H1 (cell line): ENCODE measurements at regions not wholly inside any gene's neighbourhood (a gene's known extent, or its start where the extent isn't known, plus 50 kb on each side); places are given as distances from the start of the nearest gene placed in this dataset.
"Not testable (repeated sequence)": the region's sequence is repeated elsewhere in the genome, so short reads cannot be mapped to it uniquely, and the experiment has no call there.

Experiments
- CTCF ChIA-PET: fragments of 300-600 bp; sonication (Branson Sonifier 250); formaldehyde crosslinking; loops from one replicate; lab custom pipeline; 2021; ENCODE audit not compliant: partially characterized antibody; lab: Charles Lee
- POLR2A ChIA-PET: fragments of 300-600 bp; sonication (Branson Sonifier 250); formaldehyde crosslinking; loops from one replicate; lab custom pipeline; 2021; ENCODE audit warnings: inconsistent platforms; ENCODE audit not compliant: partially characterized antibody; lab: Charles Lee
- DNase-seq, 2 experiments: peaks; one replicate each; pipeline versions ENCODE4 v3.0.0 to v3.0.0-alpha.2; 2010 to 2022; ENCODE audit warnings: low spot score in 2 of 2, low read depth in 1 of 2, mixed read lengths in 1 of 2
- FAIRE-seq: peaks from 2 replicates; lab custom pipeline; 2011; peaks lifted over from hg19 to GRCh38; lab: Jason Lieb, UNC
- H2AFZ ChIP-seq: 2 replicates; pipeline ENCODE4 v1.8.1; 2012; ENCODE audit warnings: low read length, inconsistent platforms
- H2AK5ac ChIP-seq: 2 replicates; pipeline ENCODE4 v1.6.1; 2013; ENCODE audit warnings: low read depth, low read length
- H2BK120ac ChIP-seq: replicated peaks from 2 replicates; pipeline ENCODE3; 2013; ENCODE audit warnings: low read depth, low read length, inconsistent platforms
- H2BK12ac ChIP-seq: 2 replicates; pipeline ENCODE4 v1.6.1; 2013; ENCODE audit warnings: low read depth, low read length
- H2BK15ac ChIP-seq: 2 replicates; pipeline ENCODE4 v1.6.1; 2013; ENCODE audit warnings: low read length
- H2BK20ac ChIP-seq: 2 replicates; pipeline ENCODE4 v1.6.1; 2013; ENCODE audit warnings: low read length
- H2BK5ac ChIP-seq: 2 replicates; pipeline ENCODE4 v1.6.1; 2013; ENCODE audit warnings: low read depth, low read length
- H3K14ac ChIP-seq: 2 replicates; pipeline ENCODE4 v1.6.1; 2013; ENCODE audit warnings: inconsistent platforms; ENCODE audit not compliant: insufficient read length
- H3K18ac ChIP-seq: 2 replicates; pipeline ENCODE4 v1.6.1; 2013; ENCODE audit warnings: low read length; ENCODE audit errors: extremely low read depth
- H3K23ac ChIP-seq: 2 replicates; pipeline ENCODE4 v1.6.1; 2013; ENCODE audit warnings: inconsistent platforms; ENCODE audit not compliant: insufficient read length
- H3K23me2 ChIP-seq: 2 replicates; pipeline ENCODE4 v1.6.1; 2013; ENCODE audit warnings: low read depth, low read length
- H3K27ac ChIP-seq: 2 replicates; pipeline ENCODE4 v1.6.1; 2011; ENCODE audit warnings: low read depth, low read length, inconsistent platforms
- H3K27me3 ChIP-seq, 4 experiments: replicated peaks in 1 of 4; 1 replicate in 1 of 4; 2 replicates in 3 of 4; pipeline versions ENCODE4 v1.6.1 to v1.8.1; 2011 to 2013; ENCODE audit warnings: low read length in 3 of 4, mild to moderate bottlenecking in 3 of 4, inconsistent platforms in 2 of 4, mixed read lengths in 2 of 4, moderate library complexity in 1 of 4; ENCODE audit not compliant: control insufficient read depth in 3 of 4, insufficient read depth in 3 of 4; ENCODE audit errors: extremely low read depth in 1 of 4
- H3K36me3 ChIP-seq, 4 experiments: 2 replicates each; pipeline versions ENCODE4 v1.6.1 to v1.8.1; 2011 to 2013; ENCODE audit warnings: mild to moderate bottlenecking in 4 of 4, low read length in 3 of 4, moderate library complexity in 2 of 4, control low read depth in 1 of 4, inconsistent platforms in 1 of 4; ENCODE audit not compliant: insufficient read depth in 4 of 4, control insufficient read depth in 2 of 4
- H3K4ac ChIP-seq: replicated peaks from 2 replicates; pipeline ENCODE3; 2013; ENCODE audit warnings: low read length, low read depth, mixed read lengths, inconsistent platforms; ENCODE audit not compliant: insufficient read length
- H3K4me1 ChIP-seq, 4 experiments: replicated peaks in 1 of 4; 1 replicate in 1 of 4; 2 replicates in 3 of 4; pipeline versions ENCODE4 v1.6.1 to v1.8.1; 2011 to 2013; ENCODE audit warnings: low read length in 3 of 4, inconsistent platforms in 2 of 4, mixed read lengths in 1 of 4; ENCODE audit not compliant: insufficient read depth in 4 of 4, control insufficient read depth in 3 of 4
- H3K4me2 ChIP-seq, 2 experiments: 2 replicates each; pipeline versions ENCODE4 v1.6.1 to v1.8.1; 2011 to 2013; ENCODE audit warnings: low read depth in 2 of 2, low read length in 2 of 2, control low read depth in 1 of 2, inconsistent platforms in 1 of 2, mild to moderate bottlenecking in 1 of 2; ENCODE audit not compliant: insufficient read depth in 1 of 2
- H3K4me3 ChIP-seq, 4 experiments: fragments of 200-600, 300-600 bp in 1 of 4; sonication (generic), shearing (Covaris generic), sonication (Bioruptor Twin) in 1 of 4; 2 replicates each; pipeline versions ENCODE4 v1.5.1 to v1.8.1; 2011 to 2016; ENCODE audit warnings: low read length in 4 of 4, low read depth in 3 of 4, control low read depth in 2 of 4, inconsistent platforms in 2 of 4, mild to moderate bottlenecking in 2 of 4, mixed read lengths in 1 of 4, moderate library complexity in 1 of 4; ENCODE audit not compliant: insufficient read depth in 2 of 4; ENCODE audit errors: extremely low read depth in 1 of 4
- H3K56ac ChIP-seq: replicated peaks from 2 replicates; pipeline ENCODE3; 2013; ENCODE audit warnings: low read depth, mild to moderate bottlenecking, mixed read lengths, low read length, inconsistent platforms; ENCODE audit not compliant: insufficient read length
- H3K79me1 ChIP-seq: 2 replicates; pipeline ENCODE4 v1.6.1; 2013; ENCODE audit warnings: low read depth, low read length, control low read depth
- H3K79me2 ChIP-seq, 2 experiments: 2 replicates each; pipeline versions ENCODE4 v1.6.1 to v1.8.1; 2012 to 2013; ENCODE audit warnings: low read length in 2 of 2, mild to moderate bottlenecking in 2 of 2, inconsistent platforms in 1 of 2; ENCODE audit not compliant: insufficient read depth in 2 of 2, control insufficient read depth in 1 of 2
- H3K9ac ChIP-seq, 4 experiments: replicated peaks in 1 of 4; 1 replicate in 1 of 4; 2 replicates in 3 of 4; pipeline versions ENCODE4 v1.6.1 to v1.8.1; 2011 to 2013; ENCODE audit warnings: low read depth in 3 of 4, low read length in 3 of 4, control low read depth in 2 of 4, mild to moderate bottlenecking in 2 of 4, moderate library complexity in 2 of 4, inconsistent platforms in 1 of 4; ENCODE audit errors: extremely low read depth in 1 of 4
- H3K9me3 ChIP-seq, 2 experiments: 2 replicates each; pipeline versions ENCODE4 v1.6.1 to v1.8.1; 2012 to 2013; ENCODE audit warnings: mild to moderate bottlenecking in 2 of 2, moderate library complexity in 2 of 2, control low read depth in 1 of 2, inconsistent platforms in 1 of 2, low read depth in 1 of 2, low read length in 1 of 2, mixed read lengths in 1 of 2; ENCODE audit not compliant: insufficient read depth in 2 of 2
- H4K20me1 ChIP-seq, 2 experiments: replicated peaks in 1 of 2; 2 replicates each; pipeline versions ENCODE3 to v1.8.1; 2011 to 2013; ENCODE audit warnings: inconsistent platforms in 2 of 2, low read length in 2 of 2, mild to moderate bottlenecking in 1 of 2; ENCODE audit not compliant: insufficient read depth in 2 of 2, control insufficient read depth in 1 of 2
- H4K5ac ChIP-seq: 2 replicates; pipeline ENCODE4 v1.6.1; 2013; ENCODE audit warnings: low read length, low read depth, mixed read lengths, inconsistent platforms; ENCODE audit not compliant: insufficient read length
- H4K8ac ChIP-seq: 2 replicates; pipeline ENCODE4 v1.8.0; 2013; ENCODE audit warnings: mild to moderate bottlenecking, moderate library complexity, low read length, inconsistent platforms; ENCODE audit not compliant: insufficient read depth; ENCODE audit errors: extremely low read depth
- H4K91ac ChIP-seq: replicated peaks from 2 replicates; pipeline ENCODE3; 2013; ENCODE audit warnings: low read length, mixed read lengths, inconsistent platforms; ENCODE audit not compliant: insufficient read length
- WGBS, 2 experiments: shearing (Covaris generic) in 1 of 2; methylation state at CpG; one replicate each; pipeline versions ENCODE4 v1.1.6 to v1.1.7; 2013 to 2015; ENCODE audit warnings: low lambda C conversion rate in 2 of 2, mixed read lengths in 2 of 2, inconsistent platforms in 1 of 2, low coverage in 1 of 2, missing lambda C conversion rate in 1 of 2; ENCODE audit not compliant: insufficient replicate concordance in 2 of 2, insufficient coverage in 1 of 2, insufficient read length in 1 of 2; ENCODE audit errors: extremely low coverage in 1 of 2, missing lambda C conversion rate in 1 of 2; 5-methylcytosine and 5-hydroxymethylcytosine counted together

GRCh38 chr2:37733955-37734354, 62.5 kb upstream of the CDC42EP3 start:
- H3K9ac ChIP-seq, FAIRE-seq, H3K23me2 ChIP-seq, H3K4me3 ChIP-seq, H4K5ac ChIP-seq, H3K4ac ChIP-seq, H2AK5ac ChIP-seq, H3K4me1 ChIP-seq, H2BK120ac ChIP-seq, H2BK12ac ChIP-seq, H4K91ac ChIP-seq, H3K23ac ChIP-seq, H3K36me3 ChIP-seq, H3K79me1 ChIP-seq, CTCF ChIA-PET, H3K27ac ChIP-seq, H3K14ac ChIP-seq, H3K79me2 ChIP-seq, H3K56ac ChIP-seq, H3K27me3 ChIP-seq, DNase-seq, POLR2A ChIA-PET, H2BK15ac ChIP-seq, H3K9me3 ChIP-seq, H2BK20ac ChIP-seq, H2BK5ac ChIP-seq, H4K8ac ChIP-seq, H3K4me2 ChIP-seq, H4K20me1 ChIP-seq, H3K18ac ChIP-seq: not testable (repeated sequence)
- peak overlapping the region; percentile 53; the same call in 1 of the 2 replicates for H2AFZ ChIP-seq

GRCh38 chr2:37734891-37735523, 63.6 kb upstream of the CDC42EP3 start:
- H3K4ac ChIP-seq, H3K4me3 ChIP-seq, H4K8ac ChIP-seq, H4K91ac ChIP-seq, H3K23ac ChIP-seq, FAIRE-seq, H2AFZ ChIP-seq, H4K20me1 ChIP-seq, H3K4me2 ChIP-seq, POLR2A ChIA-PET, H3K56ac ChIP-seq, H3K9me3 ChIP-seq, H3K79me2 ChIP-seq, H3K36me3 ChIP-seq, H3K18ac ChIP-seq, H3K14ac ChIP-seq, H2BK5ac ChIP-seq, H3K27ac ChIP-seq, H2AK5ac ChIP-seq, H3K23me2 ChIP-seq, H3K4me1 ChIP-seq, H2BK15ac ChIP-seq, H3K27me3 ChIP-seq, H2BK120ac ChIP-seq, H3K9ac ChIP-seq, DNase-seq, H2BK20ac ChIP-seq, H2BK12ac ChIP-seq, H3K79me1 ChIP-seq, H4K5ac ChIP-seq: not testable (repeated sequence)
- WGBS, 2 experiments: 93% methylated on average over 8 of the region's 8 CpGs; no CpG with 5 or more reads in 1 of the 2 experiments
- CTCF ChIA-PET: interaction anchor here (0.7 kb wide), 1 partner anchor 199 kb away, joined by 3 read pairs; no protein-coding TSS in a partner anchor
